SIG-M5 treated with dmso at 0.1 percent for 504 hours (cell line): ENCODE measurements at regions not wholly inside any gene's neighbourhood (a gene's known extent, or its start where the extent isn't known, plus 50 kb on each side); places are given as distances from the start of the nearest gene placed in this dataset.
"Not testable (repeated sequence)": the region's sequence is repeated elsewhere in the genome, so short reads cannot be mapped to it uniquely, and the experiment has no call there.

Source experiments
- DNase-seq: peaks from one replicate; lab custom pipeline; 2025; ENCODE audit not compliant: unreplicated experiment; lab: John Stamatoyannopoulos, UW

DNA sequence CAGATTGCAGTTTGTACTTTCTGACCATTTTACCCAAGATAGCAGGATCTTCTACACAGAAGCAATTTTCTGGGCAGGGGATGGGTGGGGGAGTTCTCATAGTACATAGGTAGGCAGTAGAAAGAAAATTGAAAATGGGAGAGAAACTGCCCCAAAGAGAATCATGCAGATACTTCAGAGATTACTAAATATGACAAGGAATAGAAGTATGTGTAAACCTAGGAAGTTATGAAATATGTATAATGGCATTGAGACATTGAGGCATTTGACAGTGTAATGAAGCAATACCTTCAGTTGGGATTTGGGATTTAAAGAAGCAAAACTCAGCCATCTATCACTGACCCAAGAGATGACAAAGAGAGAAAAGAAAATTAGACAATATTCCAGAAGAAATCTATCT is 233.0 kb downstream of the PTN start:
- DNase-seq, result no peak

DNA sequence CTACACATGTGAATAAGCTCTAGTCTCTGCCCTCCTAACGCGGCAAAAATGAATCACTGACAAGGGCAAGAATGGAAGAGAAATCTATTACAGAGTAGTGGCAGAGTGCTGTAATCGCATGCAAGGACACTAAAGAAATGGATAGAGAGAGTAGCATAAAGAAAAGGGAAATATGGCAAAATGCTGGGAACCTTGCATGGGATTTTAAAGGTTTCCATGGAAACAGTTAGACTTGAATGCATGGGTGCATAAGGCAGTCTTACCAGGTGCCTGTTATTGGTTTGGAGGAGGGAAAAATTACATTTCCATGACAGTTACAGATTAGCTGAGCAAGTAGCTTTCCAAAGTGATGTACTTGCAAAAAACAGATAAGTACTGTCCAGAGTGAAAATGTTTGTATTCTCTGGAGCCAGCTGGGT is 233.4 kb downstream of the PTN start:
- DNase-seq, result no peak

DNA sequence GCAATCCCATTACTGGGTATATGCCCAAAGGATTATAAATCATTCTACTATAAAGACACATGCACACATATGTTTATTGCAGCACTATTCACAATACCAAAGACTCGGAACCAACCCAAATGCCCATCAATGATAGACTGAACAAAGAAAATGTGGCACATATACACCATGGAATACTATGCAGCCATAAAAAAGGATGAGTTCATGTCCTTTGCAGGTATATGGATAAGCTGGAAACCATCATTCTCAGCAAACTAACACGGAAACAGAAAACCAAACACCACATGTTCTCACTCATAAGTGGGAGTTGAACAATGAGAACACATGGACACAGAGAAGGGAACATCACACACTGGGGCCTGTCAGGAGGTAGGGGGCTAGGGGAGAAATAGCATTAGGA is 235.7 kb downstream of the PTN start:
- DNase-seq, result not testable (repeated sequence)

DNA sequence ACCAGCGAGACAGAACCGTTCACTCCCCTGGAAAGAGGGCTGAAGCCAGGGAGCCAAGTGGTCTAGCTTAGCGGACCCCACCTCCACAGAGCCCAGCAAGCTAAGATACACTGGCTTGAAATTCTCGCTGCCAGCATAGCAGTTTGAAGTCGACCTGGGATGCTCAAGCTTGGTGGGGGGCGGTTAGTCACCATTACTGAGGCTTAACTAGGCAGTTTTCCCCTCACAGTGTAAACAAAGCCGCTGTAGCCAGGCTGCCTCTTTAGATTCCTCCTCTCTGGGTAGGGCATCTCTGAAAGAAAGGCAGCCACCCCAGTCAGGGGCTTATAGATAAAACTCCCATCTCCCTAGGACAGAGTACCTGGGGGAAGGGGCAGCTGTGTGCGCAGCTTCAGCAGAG is 235.1 kb downstream of the CHRM2 start:
- DNase-seq, result not testable (repeated sequence)

DNA sequence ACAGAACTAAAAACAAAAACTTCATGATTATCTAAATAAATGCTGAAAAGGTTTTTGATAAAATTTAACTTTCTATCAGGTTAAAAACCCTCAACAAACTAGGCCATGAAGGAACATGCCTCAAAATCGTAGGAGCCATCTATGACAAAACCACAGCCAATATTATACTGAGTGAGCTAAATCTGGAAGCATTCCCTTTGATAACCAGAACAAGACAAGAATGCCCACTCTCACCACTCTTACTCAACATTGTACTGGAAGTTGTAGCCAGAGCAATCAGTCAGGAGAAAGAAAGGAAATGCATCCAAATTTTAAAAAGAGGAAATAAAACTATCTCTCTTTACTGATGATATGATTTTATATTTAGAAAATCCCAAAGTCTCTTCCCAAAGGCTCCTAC is 228.7 kb downstream of the CHRM2 start:
- no peak for DNase-seq

DNA sequence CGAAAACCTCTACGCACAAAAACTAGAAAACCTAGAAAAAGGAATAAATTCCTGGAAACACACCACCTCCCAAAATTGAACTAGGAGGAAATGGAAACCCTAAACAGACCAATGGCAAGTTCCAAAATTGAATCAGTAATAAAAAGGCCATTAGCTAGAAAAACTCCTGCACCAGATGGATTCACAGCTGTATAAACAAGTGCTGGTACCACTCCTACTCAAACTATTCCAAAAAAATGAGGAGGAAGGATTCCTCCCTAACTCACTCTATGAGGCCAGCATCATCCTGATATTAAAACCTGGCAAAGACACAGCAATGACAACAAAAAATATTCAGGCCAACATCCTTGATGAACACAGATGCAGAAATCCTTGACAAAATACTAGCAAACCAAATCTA is 228.2 kb downstream of the CHRM2 start:
- DNase-seq, result no peak

DNA sequence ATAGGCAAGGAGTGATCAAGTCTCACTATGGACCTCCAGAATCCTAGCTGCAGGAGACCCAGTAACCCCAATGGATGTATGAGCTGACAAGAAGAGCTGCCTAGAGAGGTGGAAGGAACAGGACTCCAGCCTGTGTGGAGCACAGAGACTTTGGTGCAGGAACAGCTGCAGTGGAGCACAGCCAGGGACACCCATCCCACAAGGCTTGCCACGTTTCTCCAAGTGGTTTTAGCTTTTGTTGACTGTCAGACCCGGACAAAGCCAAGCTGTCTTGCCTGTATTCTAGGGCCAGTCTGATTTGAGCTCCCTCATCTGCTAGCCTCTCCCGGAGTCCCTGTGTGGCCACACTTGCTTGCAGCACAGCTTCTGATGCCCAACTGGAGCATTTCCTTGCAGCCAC is 224.7 kb downstream of the CHRM2 start:
- no peak for DNase-seq

DNA sequence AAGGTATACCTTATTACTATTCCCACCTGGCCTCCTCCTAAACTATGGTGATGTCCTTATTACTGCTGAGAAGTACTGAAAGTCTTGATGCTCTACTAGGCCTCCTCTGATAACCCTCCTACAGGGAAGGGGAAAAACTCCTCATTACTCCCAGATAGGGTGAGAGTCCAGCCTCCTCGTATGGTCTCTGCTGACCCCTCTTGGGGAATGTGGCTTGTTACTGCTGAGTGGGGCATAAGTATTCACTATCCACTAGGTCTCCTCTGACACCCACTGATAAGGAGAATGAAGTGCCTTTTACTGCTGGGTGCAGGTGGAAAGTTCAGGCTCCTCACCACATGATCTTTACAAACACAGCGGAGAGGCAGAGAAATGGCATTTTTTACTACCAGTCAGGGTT is 222.9 kb downstream of the CHRM2 start:
- DNase-seq, result no peak

DNA sequence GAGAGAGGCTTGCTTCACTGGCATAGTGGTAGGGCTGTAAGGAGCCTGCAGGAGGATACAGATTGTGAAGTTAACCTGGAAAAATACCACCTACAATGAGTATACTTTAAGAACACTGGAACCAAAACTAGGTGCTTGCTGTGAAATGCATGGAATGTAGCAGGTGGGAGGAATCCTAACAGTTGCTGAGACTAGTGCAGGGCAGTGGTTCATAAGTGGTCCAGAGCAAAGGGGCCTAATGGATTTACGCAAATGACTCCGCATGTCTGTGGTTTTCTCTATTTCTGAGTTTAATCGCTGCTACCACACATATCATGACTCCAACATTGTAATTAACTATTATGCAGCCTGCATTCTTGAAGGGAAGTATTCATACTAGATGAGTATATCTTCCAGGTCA is 218.4 kb downstream of the CHRM2 start:
- no peak for DNase-seq

DNA sequence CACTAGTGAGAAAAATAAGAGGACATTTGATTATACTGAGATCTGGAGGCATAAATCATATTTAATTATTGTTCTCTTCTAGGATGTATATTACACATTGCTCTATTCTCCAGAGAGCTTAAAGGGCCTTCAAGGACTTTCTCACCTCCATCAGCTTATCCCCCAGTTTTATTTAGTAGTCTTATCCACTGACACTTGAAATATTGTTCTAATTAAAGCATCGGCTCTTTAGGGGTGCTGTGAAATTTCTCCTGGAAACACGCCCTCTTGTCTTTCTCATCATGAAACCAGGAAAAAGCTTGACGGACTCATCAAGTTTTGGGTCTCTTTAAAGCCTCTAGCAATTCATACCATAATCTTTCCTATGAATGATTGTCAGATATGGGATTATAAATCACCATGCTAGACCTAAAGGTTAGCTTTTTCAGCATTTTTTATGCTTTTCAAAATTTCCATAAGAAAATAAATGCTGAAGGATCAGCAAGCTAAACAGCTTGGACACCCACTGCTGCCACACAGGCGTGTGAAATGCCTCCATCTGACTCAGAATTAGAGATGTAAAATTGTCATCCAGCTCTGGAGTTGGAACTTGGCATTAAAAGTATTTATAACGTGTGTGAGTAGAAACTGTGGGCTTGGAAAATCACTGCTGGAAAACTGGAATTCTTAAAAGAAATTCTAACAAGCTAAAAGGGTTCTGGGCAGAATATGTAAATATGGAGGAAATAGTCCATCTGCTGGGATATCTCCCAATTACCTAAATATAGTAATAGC is 216.3 kb downstream of the CHRM2 start:
- no peak for DNase-seq

DNA sequence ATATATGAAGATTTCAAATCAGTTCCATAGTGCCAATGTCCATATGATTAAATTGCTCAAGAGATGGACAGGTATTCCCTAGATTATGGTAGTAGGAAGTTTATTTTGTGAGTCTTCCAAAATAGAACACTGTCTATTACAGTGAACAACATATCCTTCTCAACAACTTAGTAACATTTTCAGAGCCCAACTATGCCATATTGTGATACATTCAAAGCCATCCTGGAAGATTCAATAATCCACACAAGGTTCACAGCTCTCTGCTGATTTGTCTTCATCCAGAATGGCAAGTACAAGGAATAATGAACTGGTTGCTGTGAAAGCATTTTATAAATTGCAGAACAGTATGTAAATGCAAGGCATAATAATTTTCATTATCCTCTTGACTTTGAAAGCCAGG is 213.9 kb downstream of the CHRM2 start:
- no peak for DNase-seq

DNA sequence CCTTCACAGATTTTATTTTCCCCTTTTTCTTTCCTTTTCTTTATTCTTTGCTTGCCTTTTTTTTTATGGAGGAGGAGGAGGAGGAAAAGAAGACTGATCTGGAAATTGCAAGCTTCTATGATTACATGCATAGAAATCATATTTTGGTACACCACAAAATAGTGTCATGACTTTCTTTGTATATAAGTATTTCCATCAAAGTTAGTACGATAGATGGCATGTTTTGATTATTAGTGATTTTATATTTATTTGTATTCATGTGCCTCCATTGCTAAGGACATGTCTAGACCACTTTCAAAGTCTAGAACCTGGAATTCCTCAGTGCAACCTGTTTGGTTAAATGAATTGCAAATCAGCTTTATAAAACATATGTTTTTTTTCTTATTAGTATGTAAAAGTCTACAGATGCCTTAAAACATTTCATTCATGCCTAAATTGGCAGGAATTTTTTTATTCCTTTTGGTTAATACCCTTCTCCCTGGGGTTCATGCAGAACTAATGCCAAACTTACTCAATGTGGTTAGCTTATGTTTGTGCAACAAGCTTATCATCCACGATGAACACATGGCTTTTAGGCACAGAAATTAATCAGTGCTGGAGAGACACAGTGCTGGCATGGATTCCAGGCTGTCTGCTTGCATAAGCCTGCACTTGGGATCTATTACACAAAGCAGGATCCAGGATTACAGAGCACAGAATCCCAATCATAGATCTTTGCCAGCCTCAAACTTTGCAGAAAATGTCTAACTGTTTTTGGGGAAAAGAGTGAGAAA is 213.1 kb downstream of the CHRM2 start:
- no peak for DNase-seq

DNA sequence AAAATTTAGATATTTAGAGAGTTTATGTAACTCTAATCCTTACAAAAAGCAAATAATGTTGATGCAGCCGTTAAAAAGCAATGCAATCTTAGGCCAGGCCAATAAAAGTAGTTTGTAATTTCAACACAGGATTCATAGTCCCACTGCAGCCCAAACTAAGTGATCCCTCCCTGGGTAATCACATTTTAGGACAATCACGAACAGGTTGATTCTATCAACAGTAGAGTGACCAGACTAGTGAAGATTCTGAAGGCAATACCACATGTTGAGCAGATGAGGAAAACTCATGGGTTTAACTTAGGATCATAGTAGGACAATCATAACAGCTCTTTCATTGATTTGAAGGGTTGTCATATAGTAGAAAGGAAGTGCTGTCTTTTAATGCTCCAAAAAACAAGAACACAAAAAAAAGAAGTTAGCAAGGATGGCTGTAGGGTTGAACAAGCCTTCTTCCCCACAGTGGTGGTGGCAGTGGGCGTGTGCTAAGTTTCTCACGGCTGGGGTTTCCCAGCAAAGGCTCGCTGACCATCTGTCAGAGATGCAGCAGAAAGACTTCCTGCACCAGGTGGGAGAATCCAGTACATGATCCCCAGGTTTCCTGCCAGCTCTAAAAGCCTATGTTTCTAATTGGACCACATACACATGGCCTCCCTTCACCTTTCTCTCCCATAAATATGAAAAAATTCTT is 212.2 kb downstream of the CHRM2 start:
- DNase-seq, result no peak

DNA sequence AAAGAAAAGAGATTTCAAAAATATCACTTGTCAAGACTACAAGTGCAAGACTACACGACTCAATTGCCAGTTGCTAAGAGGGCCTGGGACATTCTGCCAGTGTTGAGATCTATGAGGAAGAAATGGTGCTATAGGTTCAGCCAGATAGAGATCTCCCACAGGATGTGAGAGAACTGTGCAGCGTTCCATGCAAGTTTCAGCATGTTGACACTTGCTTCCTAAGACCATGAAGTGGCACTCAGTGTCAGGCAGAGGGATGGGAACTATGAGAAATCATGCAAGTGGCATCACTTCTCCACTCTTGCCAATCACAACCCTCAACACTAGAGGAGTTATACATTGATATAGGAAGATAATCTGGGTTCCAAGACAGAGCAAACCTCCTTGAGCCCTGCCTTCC is 210.3 kb downstream of the CHRM2 start:
- DNase-seq, result no peak

DNA sequence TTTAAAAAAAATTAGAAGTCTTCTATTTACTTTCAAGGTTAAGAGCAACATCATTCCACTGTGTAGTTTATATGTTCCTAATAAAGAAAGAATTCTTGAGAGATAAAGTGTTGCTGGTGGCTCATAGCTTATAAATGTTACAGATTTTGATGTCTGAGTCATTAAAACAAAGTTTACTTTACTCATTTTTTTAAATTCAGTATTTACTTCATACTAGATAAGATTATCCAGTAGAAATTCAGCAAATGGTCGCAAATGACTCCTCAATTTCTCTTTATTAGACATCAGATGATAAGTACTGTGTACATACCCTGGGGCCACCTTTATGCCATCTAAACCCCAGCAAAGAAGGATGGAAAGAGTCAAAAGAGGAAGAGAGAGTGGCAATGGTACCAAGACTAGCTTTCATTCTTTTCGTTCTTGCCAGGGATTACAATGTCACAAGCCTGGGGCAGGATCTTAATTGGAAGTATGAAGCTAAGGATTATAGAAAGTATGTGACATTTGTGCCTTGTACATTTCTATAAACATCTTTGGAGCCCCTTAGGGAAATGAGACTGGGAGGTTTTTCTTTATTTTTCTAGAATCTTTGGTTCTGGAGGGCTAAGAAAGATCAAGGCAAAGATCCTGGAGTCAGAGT is 206.1 kb downstream of the CHRM2 start:
- no peak for DNase-seq

DNA sequence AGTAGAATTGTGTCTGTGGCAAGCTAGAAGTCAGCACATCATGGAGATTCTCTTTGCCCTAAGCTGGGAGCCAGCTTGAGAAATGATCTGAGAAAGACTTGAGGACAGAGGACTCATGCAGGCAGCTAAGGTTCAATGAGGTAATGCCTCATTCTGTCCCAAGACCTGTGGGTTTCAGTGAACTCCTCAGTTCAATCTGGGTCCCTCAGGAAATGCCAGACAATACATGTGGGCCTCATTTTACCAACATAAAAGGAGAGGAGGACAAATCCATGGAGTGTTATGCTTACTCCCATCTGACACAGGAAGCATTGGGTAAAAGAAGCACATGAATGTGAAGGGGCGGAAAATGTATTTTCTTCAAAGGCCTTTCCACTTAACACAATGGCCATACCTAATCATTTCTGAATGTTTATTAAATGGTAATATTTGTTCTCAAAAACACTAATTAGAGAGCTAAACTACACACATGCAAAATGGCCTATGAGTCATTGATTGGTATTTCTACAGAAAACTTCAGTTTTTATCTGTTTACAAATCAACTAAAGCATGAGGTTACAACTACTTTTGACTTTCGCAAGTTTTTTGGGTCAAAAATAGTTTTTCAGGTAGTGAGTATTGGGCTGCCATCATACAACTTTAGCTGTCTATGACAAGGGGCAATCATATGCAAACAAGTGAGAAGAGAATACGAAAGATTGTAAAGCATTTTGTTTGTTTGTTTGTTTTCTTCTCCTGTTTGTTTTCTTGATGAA is 205.3 kb downstream of the CHRM2 start:
- no peak for DNase-seq
